ENCODE measurements at regions not wholly inside any gene's neighbourhood (a gene's known extent, or its start where the extent isn't known, plus 50 kb on each side); places are given as distances from the start of the nearest gene placed in this dataset.

DNA sequence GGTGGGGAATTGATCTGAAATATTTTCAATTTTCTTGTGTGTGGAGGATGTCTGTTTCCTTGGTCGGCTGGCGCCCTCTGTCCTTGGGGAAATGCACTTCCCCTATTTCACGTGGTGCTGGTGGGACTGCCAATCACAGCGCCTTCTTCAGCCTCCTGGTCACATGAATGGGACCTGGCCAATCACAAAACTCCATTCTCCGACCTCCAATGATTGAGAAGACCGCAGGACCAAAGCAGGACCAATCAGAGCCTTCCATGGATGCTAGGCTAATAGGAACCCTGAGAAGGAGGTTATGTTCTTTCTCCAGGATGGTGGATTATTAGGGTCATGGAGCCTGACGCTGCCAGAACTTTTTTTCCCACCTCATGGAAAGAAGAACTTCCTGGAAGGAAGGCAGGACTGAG lies 188.7 kb downstream of the TTC8 start (continued):
- TF ChIP-seq RAD21 (IDR thresholded peaks at IDR 0.05 in 1 of 2, conservative IDR thresholded peaks at IDR 0.05 in 1 of 2; ENCODE audit: low read depth in 2 of 2, low read length in 2 of 2) = peak; percentile 80 to 83
- TF ChIP-seq KDM5A (IDR thresholded peaks at IDR 0.05; ENCODE audit: low read length) = no peak
- TF ChIP-seq KDM4A (IDR thresholded peaks at IDR 0.05; ENCODE audit: low read depth, low read length, severe bottlenecking) = no peak
- TF ChIP-seq SP1 (IDR thresholded peaks at IDR 0.05; ENCODE audit: low read depth, low read length) = peak; percentile 42; the same call in 1 of the 2 replicates
- TF ChIP-seq PHF8 (conservative IDR thresholded peaks at IDR 0.05; ENCODE audit: low read depth, low read length) = no peak
- TF ChIP-seq CTCF (IDR thresholded peaks at IDR 0.05; ENCODE audit: control extremely low read depth in 1 of 3, insufficient read depth in 1 of 3, low read depth in 1 of 3, low read length in 3 of 3) = peak; percentile 47 to 66 (median 62)
- TF ChIP-seq MAX (IDR thresholded peaks at IDR 0.05) = peak; percentile 26; the same call in 1 of the 2 replicates

All from H1 (cell line).